ENCODE measurements at regions not wholly inside any gene's neighbourhood (a gene's known extent, or its start where the extent isn't known, plus 50 kb on each side); places are given as distances from the start of the nearest gene placed in this dataset.

DNA sequence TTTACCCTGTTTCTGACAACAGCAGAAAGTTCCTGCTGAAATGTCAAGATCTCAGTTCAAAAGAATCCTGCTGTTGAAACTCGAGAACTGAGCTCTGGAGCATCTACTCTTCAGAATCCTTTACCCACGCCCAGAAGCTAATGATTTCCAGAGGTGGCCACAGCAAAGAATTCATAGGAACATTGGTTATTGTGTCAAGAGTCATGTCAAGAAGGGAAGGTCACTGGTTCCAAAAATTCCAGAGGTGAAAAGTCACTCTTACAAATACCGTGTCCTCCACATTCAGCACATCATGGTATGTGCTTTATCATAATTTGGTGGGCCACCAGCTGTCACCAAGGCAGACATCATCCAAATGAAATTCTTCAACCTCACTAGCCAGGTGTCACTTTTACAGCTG, 394.4 kb upstream of the NPVF start:
- TF ChIP-seq EZH2 (IDR thresholded peaks at IDR 0.05) = no peak
- no peak for TF ChIP-seq MAX (IDR thresholded peaks at IDR 0.05)
- TF ChIP-seq CTCF (IDR thresholded peaks at IDR 0.05 in 2 of 3, conservative IDR thresholded peaks at IDR 0.05 in 1 of 3; ENCODE audit: borderline replicate concordance in 1 of 3, insufficient read depth in 1 of 3, low read depth in 2 of 3, low read length in 2 of 3) = no peak
- no peak for TF ChIP-seq POLR2A (IDR thresholded peaks at IDR 0.05; ENCODE audit: borderline replicate concordance, extremely low read depth, insufficient read depth, insufficient read length)
- TF ChIP-seq POLR2AphosphoS5 (IDR thresholded peaks at IDR 0.05; ENCODE audit: low read depth, low read length) = no peak
- TF ChIP-seq SRF (IDR thresholded peaks at IDR 0.05; ENCODE audit: low read depth) = no peak
- no peak for TF ChIP-seq JUND (IDR thresholded peaks at IDR 0.05)
- no peak for TF ChIP-seq TCF7L2 (IDR thresholded peaks at IDR 0.05; ENCODE audit: borderline replicate concordance, extremely low read depth, insufficient read depth, insufficient read length)
- no peak for TF ChIP-seq EGR1 (IDR thresholded peaks at IDR 0.05; ENCODE audit: low read depth)

Measured in HCT116 (cell line).